H1 (cell line): ENCODE measurements at regions not wholly inside any gene's neighbourhood (a gene's known extent, or its start where the extent isn't known, plus 50 kb on each side); places are given as distances from the start of the nearest gene placed in this dataset.

Source experiments
- CTCF ChIA-PET: fragments of 300-600 bp; sonication (Branson Sonifier 250); formaldehyde crosslinking; loops from one replicate; lab custom pipeline; 2021; ENCODE audit not compliant: partially characterized antibody; lab: Charles Lee
- POLR2A ChIA-PET: fragments of 300-600 bp; sonication (Branson Sonifier 250); formaldehyde crosslinking; loops from one replicate; lab custom pipeline; 2021; ENCODE audit warnings: inconsistent platforms; ENCODE audit not compliant: partially characterized antibody; lab: Charles Lee
- DNase-seq, 2 experiments: peaks; one replicate each; pipeline versions ENCODE4 v3.0.0 to v3.0.0-alpha.2; 2010 to 2022; ENCODE audit warnings: low spot score in 2 of 2, low read depth in 1 of 2, mixed read lengths in 1 of 2
- FAIRE-seq: peaks from 2 replicates; lab custom pipeline; 2011; peaks lifted over from hg19 to GRCh38; lab: Jason Lieb, UNC
- H2AFZ ChIP-seq: 2 replicates; pipeline ENCODE4 v1.8.1; 2012; ENCODE audit warnings: low read length, inconsistent platforms
- H2AK5ac ChIP-seq: 2 replicates; pipeline ENCODE4 v1.6.1; 2013; ENCODE audit warnings: low read depth, low read length
- H2BK120ac ChIP-seq: replicated peaks from 2 replicates; pipeline ENCODE3; 2013; ENCODE audit warnings: low read depth, low read length, inconsistent platforms
- H2BK12ac ChIP-seq: 2 replicates; pipeline ENCODE4 v1.6.1; 2013; ENCODE audit warnings: low read depth, low read length
- H2BK15ac ChIP-seq: 2 replicates; pipeline ENCODE4 v1.6.1; 2013; ENCODE audit warnings: low read length
- H2BK20ac ChIP-seq: 2 replicates; pipeline ENCODE4 v1.6.1; 2013; ENCODE audit warnings: low read length
- H2BK5ac ChIP-seq: 2 replicates; pipeline ENCODE4 v1.6.1; 2013; ENCODE audit warnings: low read depth, low read length
- H3K14ac ChIP-seq: 2 replicates; pipeline ENCODE4 v1.6.1; 2013; ENCODE audit warnings: inconsistent platforms; ENCODE audit not compliant: insufficient read length
- H3K18ac ChIP-seq: 2 replicates; pipeline ENCODE4 v1.6.1; 2013; ENCODE audit warnings: low read length; ENCODE audit errors: extremely low read depth
- H3K23ac ChIP-seq: 2 replicates; pipeline ENCODE4 v1.6.1; 2013; ENCODE audit warnings: inconsistent platforms; ENCODE audit not compliant: insufficient read length
- H3K23me2 ChIP-seq: 2 replicates; pipeline ENCODE4 v1.6.1; 2013; ENCODE audit warnings: low read depth, low read length
- H3K27ac ChIP-seq: 2 replicates; pipeline ENCODE4 v1.6.1; 2011; ENCODE audit warnings: low read depth, low read length, inconsistent platforms
- H3K27me3 ChIP-seq, 4 experiments: replicated peaks in 1 of 4; 1 replicate in 1 of 4; 2 replicates in 3 of 4; pipeline versions ENCODE4 v1.6.1 to v1.8.1; 2011 to 2013; ENCODE audit warnings: low read length in 3 of 4, mild to moderate bottlenecking in 3 of 4, inconsistent platforms in 2 of 4, mixed read lengths in 2 of 4, moderate library complexity in 1 of 4; ENCODE audit not compliant: control insufficient read depth in 3 of 4, insufficient read depth in 3 of 4; ENCODE audit errors: extremely low read depth in 1 of 4
- H3K36me3 ChIP-seq, 4 experiments: 2 replicates each; pipeline versions ENCODE4 v1.6.1 to v1.8.1; 2011 to 2013; ENCODE audit warnings: mild to moderate bottlenecking in 4 of 4, low read length in 3 of 4, moderate library complexity in 2 of 4, control low read depth in 1 of 4, inconsistent platforms in 1 of 4; ENCODE audit not compliant: insufficient read depth in 4 of 4, control insufficient read depth in 2 of 4
- H3K4ac ChIP-seq: replicated peaks from 2 replicates; pipeline ENCODE3; 2013; ENCODE audit warnings: low read length, low read depth, mixed read lengths, inconsistent platforms; ENCODE audit not compliant: insufficient read length
- H3K4me1 ChIP-seq, 4 experiments: replicated peaks in 1 of 4; 1 replicate in 1 of 4; 2 replicates in 3 of 4; pipeline versions ENCODE4 v1.6.1 to v1.8.1; 2011 to 2013; ENCODE audit warnings: low read length in 3 of 4, inconsistent platforms in 2 of 4, mixed read lengths in 1 of 4; ENCODE audit not compliant: insufficient read depth in 4 of 4, control insufficient read depth in 3 of 4
- H3K4me2 ChIP-seq, 2 experiments: 2 replicates each; pipeline versions ENCODE4 v1.6.1 to v1.8.1; 2011 to 2013; ENCODE audit warnings: low read depth in 2 of 2, low read length in 2 of 2, control low read depth in 1 of 2, inconsistent platforms in 1 of 2, mild to moderate bottlenecking in 1 of 2; ENCODE audit not compliant: insufficient read depth in 1 of 2
- H3K4me3 ChIP-seq, 4 experiments: fragments of 200-600, 300-600 bp in 1 of 4; sonication (generic), shearing (Covaris generic), sonication (Bioruptor Twin) in 1 of 4; 2 replicates each; pipeline versions ENCODE4 v1.5.1 to v1.8.1; 2011 to 2016; ENCODE audit warnings: low read length in 4 of 4, low read depth in 3 of 4, control low read depth in 2 of 4, inconsistent platforms in 2 of 4, mild to moderate bottlenecking in 2 of 4, mixed read lengths in 1 of 4, moderate library complexity in 1 of 4; ENCODE audit not compliant: insufficient read depth in 2 of 4; ENCODE audit errors: extremely low read depth in 1 of 4
- H3K56ac ChIP-seq: replicated peaks from 2 replicates; pipeline ENCODE3; 2013; ENCODE audit warnings: low read depth, mild to moderate bottlenecking, mixed read lengths, low read length, inconsistent platforms; ENCODE audit not compliant: insufficient read length
- H3K79me1 ChIP-seq: 2 replicates; pipeline ENCODE4 v1.6.1; 2013; ENCODE audit warnings: low read depth, low read length, control low read depth
- H3K79me2 ChIP-seq, 2 experiments: 2 replicates each; pipeline versions ENCODE4 v1.6.1 to v1.8.1; 2012 to 2013; ENCODE audit warnings: low read length in 2 of 2, mild to moderate bottlenecking in 2 of 2, inconsistent platforms in 1 of 2; ENCODE audit not compliant: insufficient read depth in 2 of 2, control insufficient read depth in 1 of 2
- H3K9ac ChIP-seq, 4 experiments: replicated peaks in 1 of 4; 1 replicate in 1 of 4; 2 replicates in 3 of 4; pipeline versions ENCODE4 v1.6.1 to v1.8.1; 2011 to 2013; ENCODE audit warnings: low read depth in 3 of 4, low read length in 3 of 4, control low read depth in 2 of 4, mild to moderate bottlenecking in 2 of 4, moderate library complexity in 2 of 4, inconsistent platforms in 1 of 4; ENCODE audit errors: extremely low read depth in 1 of 4
- H3K9me3 ChIP-seq, 2 experiments: 2 replicates each; pipeline versions ENCODE4 v1.6.1 to v1.8.1; 2012 to 2013; ENCODE audit warnings: mild to moderate bottlenecking in 2 of 2, moderate library complexity in 2 of 2, control low read depth in 1 of 2, inconsistent platforms in 1 of 2, low read depth in 1 of 2, low read length in 1 of 2, mixed read lengths in 1 of 2; ENCODE audit not compliant: insufficient read depth in 2 of 2
- H4K20me1 ChIP-seq, 2 experiments: replicated peaks in 1 of 2; 2 replicates each; pipeline versions ENCODE3 to v1.8.1; 2011 to 2013; ENCODE audit warnings: inconsistent platforms in 2 of 2, low read length in 2 of 2, mild to moderate bottlenecking in 1 of 2; ENCODE audit not compliant: insufficient read depth in 2 of 2, control insufficient read depth in 1 of 2
- H4K5ac ChIP-seq: 2 replicates; pipeline ENCODE4 v1.6.1; 2013; ENCODE audit warnings: low read length, low read depth, mixed read lengths, inconsistent platforms; ENCODE audit not compliant: insufficient read length
- H4K8ac ChIP-seq: 2 replicates; pipeline ENCODE4 v1.8.0; 2013; ENCODE audit warnings: mild to moderate bottlenecking, moderate library complexity, low read length, inconsistent platforms; ENCODE audit not compliant: insufficient read depth; ENCODE audit errors: extremely low read depth
- H4K91ac ChIP-seq: replicated peaks from 2 replicates; pipeline ENCODE3; 2013; ENCODE audit warnings: low read length, mixed read lengths, inconsistent platforms; ENCODE audit not compliant: insufficient read length
- EZH2 ChIP-seq: fragments of 200-600 bp; sonication (generic); IDR thresholded peaks from 2 replicates; pipeline ENCODE4 v1.7.1; 2012; ENCODE audit warnings: low read depth, mild to moderate bottlenecking, moderate library complexity, low read length, inconsistent platforms; ENCODE audit not compliant: severe bottlenecking
- RAD21 ChIP-seq, 2 experiments: IDR thresholded peaks in 1 of 2; conservative IDR thresholded peaks in 1 of 2; 2 replicates each; pipeline ENCODE4 v1.6.1; 2011; ENCODE audit warnings: low read depth in 2 of 2, low read length in 2 of 2, improper control_type of control experiment in 1 of 2, inconsistent platforms in 1 of 2, mild to moderate bottlenecking in 1 of 2, moderate library complexity in 1 of 2
- TAF7 ChIP-seq: optimal IDR thresholded peaks from 2 replicates; pipeline ENCODE3; 2011; ENCODE audit warnings: low read depth, mild to moderate bottlenecking, inconsistent platforms, low read length, moderate library complexity, borderline replicate concordance
- TEAD4 ChIP-seq: IDR thresholded peaks from 2 replicates; pipeline ENCODE4 v1.6.1; 2012; ENCODE audit warnings: low read depth, low read length, inconsistent platforms, mixed read lengths
- WGBS, 2 experiments: shearing (Covaris generic) in 1 of 2; methylation state at CpG; one replicate each; pipeline versions ENCODE4 v1.1.6 to v1.1.7; 2013 to 2015; ENCODE audit warnings: low lambda C conversion rate in 2 of 2, mixed read lengths in 2 of 2, inconsistent platforms in 1 of 2, low coverage in 1 of 2, missing lambda C conversion rate in 1 of 2; ENCODE audit not compliant: insufficient replicate concordance in 2 of 2, insufficient coverage in 1 of 2, insufficient read length in 1 of 2; ENCODE audit errors: extremely low coverage in 1 of 2, missing lambda C conversion rate in 1 of 2; 5-methylcytosine and 5-hydroxymethylcytosine counted together
- TF ChIP-seq, protein P1 (sequence below), 3 experiments: IDR thresholded peaks; 1 replicate in 2 of 3; 2 replicates in 1 of 3; pipeline versions ENCODE4 v1.5.1 to v1.6.1; 2011; ENCODE audit warnings: low read length in 3 of 3, mild to moderate bottlenecking in 3 of 3, inconsistent platforms in 2 of 3, low read depth in 1 of 3, moderate library complexity in 1 of 3; ENCODE audit not compliant: insufficient read depth in 1 of 3; ENCODE audit errors: control extremely low read depth in 1 of 3

DNA sequence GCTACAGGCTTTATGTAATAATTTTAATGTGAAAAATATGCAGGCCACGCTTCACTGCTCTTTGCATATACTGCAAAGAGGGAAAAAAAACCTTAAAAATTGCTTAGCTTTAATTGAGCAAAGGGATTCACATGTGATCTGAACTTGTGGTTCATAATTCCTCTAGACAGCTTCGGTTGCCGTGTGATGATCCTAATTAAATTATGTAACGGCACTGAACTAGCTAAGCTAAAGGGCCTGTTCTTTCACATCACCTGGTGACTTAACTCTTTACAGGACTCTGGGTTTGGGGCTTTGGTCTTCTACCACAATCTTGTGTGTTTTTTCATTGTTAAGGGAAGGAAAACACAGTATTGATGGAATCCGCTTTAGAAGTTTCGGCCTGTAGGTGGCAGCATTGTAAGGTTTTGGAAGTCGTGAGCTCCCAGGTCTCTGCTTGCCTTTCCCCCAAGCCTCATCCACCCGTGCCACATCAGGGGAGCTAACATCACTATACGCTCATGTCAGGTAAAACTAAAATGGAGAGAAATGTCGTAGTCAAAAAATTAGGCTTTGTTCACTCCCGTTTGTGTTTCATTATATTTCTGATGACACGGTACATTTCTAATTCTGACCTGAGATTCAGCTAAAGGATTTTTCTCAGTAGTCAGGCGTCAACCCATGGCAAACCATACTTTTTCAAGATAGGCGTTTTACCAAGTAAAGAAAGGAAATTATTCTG lies 205.6 kb upstream of the DPH6 start:
- Histone ChIP-seq H3K27me3 (no peaks in the 10 kb centered on the region; a peak in 1 of 7 replicates), H2AFZ (peak overlapping the region; percentile 72; the same call in 1 of the 2 replicates), H3K23ac (no peak overlapping the region), H3K79me1 (no peaks in the 10 kb centered on the region), H3K56ac (no peak overlapping the region), H2BK20ac (no peak overlapping the region), H2AK5ac (no peak overlapping the region), H3K4me1 (peaks cover 0 to 4% (median 0%) of the 10 kb centered on the region in 4 experiments; a peak in 1 of 7 replicates), H2BK15ac (no peak overlapping the region), H2BK5ac (no peak overlapping the region), H3K4ac (no peak overlapping the region), H4K91ac (no peak overlapping the region), H3K14ac (no peak overlapping the region), H4K20me1 (no peaks in the 10 kb centered on the region), H3K79me2 (no peaks in the 10 kb centered on the region), H3K9ac (no peak overlapping the region), H3K18ac (no peak overlapping the region), H3K27ac (no peak overlapping the region), H3K4me3 (no peak overlapping the region; a peak in 1 of 8 replicates), H3K36me3 (no peaks in the 10 kb centered on the region), H3K23me2 (no peaks in the 10 kb centered on the region; the same call in 1 of the 2 replicates), H4K5ac (no peak overlapping the region), H4K8ac (no peak overlapping the region), H3K9me3 (no peaks in the 10 kb centered on the region), H2BK12ac (no peak overlapping the region), H2BK120ac (no peak overlapping the region), H3K4me2 (peak overlapping the region in 1 of 2 experiments; percentile 3; a peak in 1 of 4 replicates)
- DNase-seq (peak; percentile 33 to 87), FAIRE-seq (peak; percentile 99)
- TF ChIP-seq EZH2 (no peak), TAF7 (peak; percentile 23), RAD21 (IDR thresholded peaks at IDR 0.05 in 1 of 2, conservative IDR thresholded peaks at IDR 0.05 in 1 of 2; ENCODE audit: low read depth in 2 of 2, low read length in 2 of 2) (peak; percentile 84 to 87), TEAD4 (peak; percentile 56; the same call in 1 of the 2 replicates)
- TF ChIP-seq, protein P1, sequence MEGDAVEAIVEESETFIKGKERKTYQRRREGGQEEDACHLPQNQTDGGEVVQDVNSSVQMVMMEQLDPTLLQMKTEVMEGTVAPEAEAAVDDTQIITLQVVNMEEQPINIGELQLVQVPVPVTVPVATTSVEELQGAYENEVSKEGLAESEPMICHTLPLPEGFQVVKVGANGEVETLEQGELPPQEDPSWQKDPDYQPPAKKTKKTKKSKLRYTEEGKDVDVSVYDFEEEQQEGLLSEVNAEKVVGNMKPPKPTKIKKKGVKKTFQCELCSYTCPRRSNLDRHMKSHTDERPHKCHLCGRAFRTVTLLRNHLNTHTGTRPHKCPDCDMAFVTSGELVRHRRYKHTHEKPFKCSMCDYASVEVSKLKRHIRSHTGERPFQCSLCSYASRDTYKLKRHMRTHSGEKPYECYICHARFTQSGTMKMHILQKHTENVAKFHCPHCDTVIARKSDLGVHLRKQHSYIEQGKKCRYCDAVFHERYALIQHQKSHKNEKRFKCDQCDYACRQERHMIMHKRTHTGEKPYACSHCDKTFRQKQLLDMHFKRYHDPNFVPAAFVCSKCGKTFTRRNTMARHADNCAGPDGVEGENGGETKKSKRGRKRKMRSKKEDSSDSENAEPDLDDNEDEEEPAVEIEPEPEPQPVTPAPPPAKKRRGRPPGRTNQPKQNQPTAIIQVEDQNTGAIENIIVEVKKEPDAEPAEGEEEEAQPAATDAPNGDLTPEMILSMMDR (IDR thresholded peaks at IDR 0.05; ENCODE audit: control extremely low read depth in 1 of 3, insufficient read depth in 1 of 3, low read depth in 1 of 3, low read length in 3 of 3): peak; percentile 30 to 76 (median 60)
- ChIA-PET POLR2A (interaction anchor here (0.9 kb wide), 1 partner anchor 204 kb away, joined by 3 read pairs; no protein-coding TSS in a partner anchor), CTCF (interaction anchor here (0.6 to 2.8 kb wide), 23 partner anchors 10 to 1132 kb away, joined by 3 to 15 read pairs (median 5); partner anchors contain the start of gene DPH6)
- WGBS, 2 experiments: 42% methylated on average over 14 of the region's 14 CpGs; no CpG with 5 or more reads in 1 of the 2 experiments
